A549 (cell line): ENCODE measurements at regions not wholly inside any gene's neighbourhood (a gene's known extent, or its start where the extent isn't known, plus 50 kb on each side); places are given as distances from the start of the nearest gene placed in this dataset.

Experiments used
- ATAC-seq, 2 experiments: fragments of 200-7000 bp in 1 of 2; fragments of >200 bp in 1 of 2; cut with Nextera tagmentation in 1 of 2; cut with Tn5 transposase in 1 of 2; 3 replicates each; pipeline versions ENCODE4 v1.8.0 to v1.9.1; 2018 to 2020; ENCODE audit warnings: mild to moderate bottlenecking in 1 of 2, moderate library complexity in 1 of 2
- CTCF ChIA-PET: fragments of 300-600 bp; sonication (Branson Sonifier 250); formaldehyde crosslinking; extraction: SDS; loops from one replicate; lab custom pipeline; 2021; ENCODE audit warnings: antibody characterized with exemption, inconsistent platforms; lab: Yijun Ruan, JAX
- POLR2A ChIA-PET: fragments of 350-600 bp; formaldehyde crosslinking; extraction: SDS; loops from one replicate; lab custom pipeline; 2021; ENCODE audit warnings: antibody characterized with exemption, inconsistent platforms; lab: Yijun Ruan, JAX
- DNase-seq, 2 experiments: peaks; one replicate each; pipeline versions ENCODE4 v3.0.0 to v3.0.0-alpha.2; 2011 to 2016; ENCODE audit warnings: low read depth in 1 of 2, low spot score in 1 of 2
- FAIRE-seq: peaks from 2 replicates; lab custom pipeline; 2011; peaks lifted over from hg19 to GRCh38; lab: Jason Lieb, UNC
- H3K27ac ChIP-seq, 2 experiments: fragments of >200 bp; sonication (Bioruptor Twin); formaldehyde crosslinking; 3 replicates each; pipeline ENCODE4 v1.5.1; 2016 to 2017
- H3K4me1 ChIP-seq: fragments of >200 bp; sonication (Bioruptor Twin); formaldehyde crosslinking; 3 replicates; pipeline ENCODE4 v1.6.1; 2016
- H3K4me2 ChIP-seq: fragments of >200 bp; sonication (Bioruptor Twin); formaldehyde crosslinking; 3 replicates; pipeline ENCODE4 v1.6.1; 2016
- H3K4me3 ChIP-seq: fragments of >200 bp; sonication (Bioruptor Twin); formaldehyde crosslinking; 3 replicates; pipeline ENCODE4 v1.5.1; 2016
- H3K9me3 ChIP-seq: fragments of >200 bp; sonication (Bioruptor Twin); formaldehyde crosslinking; 3 replicates; pipeline ENCODE4 v1.6.1; 2016
- BCL3 ChIP-seq: fragments of >200 bp; sonication (Bioruptor Twin); formaldehyde crosslinking; IDR thresholded peaks from 3 replicates; pipeline ENCODE4 v1.6.1; 2016
- CBX2 ChIP-seq: fragments of 200-600 bp; sonication (generic); IDR thresholded peaks from 2 replicates; pipeline ENCODE4 v1.6.1; 2016; ENCODE audit warnings: low read depth, mild to moderate bottlenecking, borderline replicate concordance
- CEBPB ChIP-seq, 2 experiments: fragments of >200 bp in 1 of 2; sonication (Bioruptor Twin) in 1 of 2; formaldehyde crosslinking in 1 of 2; IDR thresholded peaks; 2 replicates each; pipeline ENCODE4 v1.6.1; 2012 to 2016
- CHD2 ChIP-seq: fragments of 150-350 bp; IDR thresholded peaks from 2 replicates; pipeline ENCODE4 v1.6.1; 2014; ENCODE audit warnings: low read length; ENCODE audit not compliant: partially characterized antibody
- EHF ChIP-seq: fragments of 250-450 bp; sonication (Bioruptor Pico); IDR thresholded peaks from 2 replicates; pipeline ENCODE4 v1.5.0; 2020; ENCODE audit warnings: mild to moderate bottlenecking
- FOSB ChIP-seq: fragments of 250-450 bp; sonication (Bioruptor Pico); IDR thresholded peaks from 2 replicates; pipeline ENCODE4 v1.5.0; 2020; ENCODE audit warnings: mild to moderate bottlenecking, moderate library complexity
- FOXS1 ChIP-seq: fragments of 250-450 bp; sonication (Bioruptor Pico); IDR thresholded peaks from 2 replicates; pipeline ENCODE4 v1.5.0; 2020; ENCODE audit warnings: mild to moderate bottlenecking, moderate library complexity
- GATA3 ChIP-seq: IDR thresholded peaks from 2 replicates; pipeline ENCODE4 v1.6.1; 2012; ENCODE audit warnings: borderline replicate concordance
- HEYL ChIP-seq: fragments of 250-450 bp; sonication (Bioruptor Pico); IDR thresholded peaks from 2 replicates; pipeline ENCODE4 v1.8.0; 2021; ENCODE audit warnings: mild to moderate bottlenecking, moderate library complexity
- HOXA7 ChIP-seq: fragments of 250-450 bp; sonication (Bioruptor Pico); IDR thresholded peaks from 2 replicates; pipeline ENCODE4 v1.5.0; 2020; ENCODE audit warnings: mild to moderate bottlenecking, moderate library complexity
- JUNB ChIP-seq: fragments of >200 bp; sonication (Bioruptor Twin); formaldehyde crosslinking; IDR thresholded peaks from 2 replicates; pipeline ENCODE4 v1.6.1; 2016
- KDM1A ChIP-seq: fragments of 200-600 bp; sonication (generic); IDR thresholded peaks from 2 replicates; pipeline ENCODE4 v1.6.1; 2016; ENCODE audit warnings: low read depth, mild to moderate bottlenecking
- MAFK ChIP-seq: fragments of 450-650 bp; IDR thresholded peaks from 2 replicates; pipeline ENCODE4 v1.6.1; 2014; ENCODE audit not compliant: partially characterized antibody
- MAZ ChIP-seq: fragments of 150-350 bp; IDR thresholded peaks from 2 replicates; pipeline ENCODE4 v1.6.1; 2014; ENCODE audit warnings: antibody characterized with exemption, low read depth, low read length, borderline replicate concordance
- PHF8 ChIP-seq: fragments of 200-600 bp; sonication (generic); IDR thresholded peaks from 2 replicates; pipeline ENCODE4 v1.6.1; 2016; ENCODE audit warnings: low read depth, mild to moderate bottlenecking, antibody characterized with exemption, moderate library complexity, borderline replicate concordance
- POLR2A ChIP-seq: IDR thresholded peaks from 2 replicates; pipeline ENCODE4 v1.6.1; 2012; ENCODE audit warnings: mild to moderate bottlenecking, low read length
- RAD21 ChIP-seq, 2 experiments: fragments of >200 bp in 1 of 2; sonication (Bioruptor Twin) in 1 of 2; formaldehyde crosslinking in 1 of 2; IDR thresholded peaks in 1 of 2; conservative IDR thresholded peaks in 1 of 2; 2 replicates in 1 of 2; 3 replicates in 1 of 2; pipeline ENCODE4 v1.6.1; 2012 to 2018; ENCODE audit warnings: inconsistent platforms in 1 of 2
- RARB ChIP-seq: fragments of 250-450 bp; sonication (Bioruptor Pico); IDR thresholded peaks from 2 replicates; pipeline ENCODE4 v1.8.0; 2021; ENCODE audit warnings: mild to moderate bottlenecking, moderate library complexity
- RCOR1 ChIP-seq: fragments of 150-350 bp; IDR thresholded peaks from 2 replicates; pipeline ENCODE4 v1.6.1; 2014; ENCODE audit warnings: antibody characterized with exemption, low read length, low read depth
- RNF2 ChIP-seq: fragments of 200-600 bp; sonication (generic); IDR thresholded peaks from 2 replicates; pipeline ENCODE4 v1.6.1; 2016; ENCODE audit warnings: low read depth, mild to moderate bottlenecking, antibody characterized with exemption, moderate library complexity, borderline replicate concordance
- SREBF2 ChIP-seq: fragments of 450-650 bp; IDR thresholded peaks from 2 replicates; pipeline ENCODE4 v1.6.1; 2014; ENCODE audit warnings: mild to moderate bottlenecking, moderate library complexity
- TFCP2L1 ChIP-seq: fragments of 250-450 bp; sonication (Bioruptor Pico); IDR thresholded peaks from 2 replicates; pipeline ENCODE4 v1.5.0; 2021; ENCODE audit warnings: mild to moderate bottlenecking
- ZFP36 ChIP-seq: fragments of 450-650 bp; IDR thresholded peaks from 2 replicates; pipeline ENCODE4 v1.6.1; 2014; ENCODE audit warnings: borderline replicate concordance; ENCODE audit not compliant: partially characterized antibody
- ZSCAN20 ChIP-seq: fragments of 250-450 bp; sonication (Bioruptor Pico); IDR thresholded peaks from 2 replicates; pipeline ENCODE4 v1.8.0; 2022; ENCODE audit warnings: mild to moderate bottlenecking, moderate library complexity
- WGBS: methylation state at CpG from one replicate; pipeline ENCODE4 v1.1.6; 2017; ENCODE audit errors: missing lambda C conversion rate; 5-methylcytosine and 5-hydroxymethylcytosine counted together
- TF ChIP-seq, protein P1 (sequence below): fragments of 200-600 bp; sonication (generic); IDR thresholded peaks from 2 replicates; pipeline ENCODE4 v1.6.1; 2016; ENCODE audit warnings: antibody characterized with exemption, mild to moderate bottlenecking, moderate library complexity
- TF ChIP-seq, protein P2 (sequence below): fragments of 150-350 bp; IDR thresholded peaks from 2 replicates; pipeline ENCODE4 v1.6.1; 2014; ENCODE audit warnings: low read depth, mild to moderate bottlenecking, low read length

DNA sequence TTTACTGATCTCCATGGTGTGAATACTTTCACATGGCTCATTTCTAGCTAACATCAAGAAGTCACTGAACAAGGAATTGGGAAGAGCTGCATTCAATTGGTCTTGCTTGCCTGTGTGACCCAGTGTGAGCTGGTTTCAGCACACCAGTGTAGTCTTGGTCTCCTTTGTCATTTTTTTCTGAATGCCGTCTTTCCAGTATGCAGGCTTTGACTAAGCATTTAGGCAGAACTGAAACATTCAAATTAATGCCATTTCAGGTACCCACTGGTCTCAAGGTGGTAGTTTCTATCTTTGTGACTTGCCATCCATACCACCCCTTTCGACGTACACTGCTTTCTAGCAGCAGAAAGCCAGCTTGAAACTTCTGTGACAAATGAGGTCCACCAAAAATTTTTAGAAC is 550.5 kb upstream of the BOD1L1 start:
- Histone ChIP-seq H3K9me3 (no peaks in the 10 kb centered on the region), H3K4me2 (no peak overlapping the region), H3K27ac (peak overlapping the region in 1 of 2 experiments; percentile 57; a peak in 5 of 6 replicates), H3K4me3 (no peak overlapping the region), H3K4me1 (peaks cover 41% of the 10 kb centered on the region)
- no peak for FAIRE-seq
- POLR2A ChIA-PET, result no interaction called here
- ATAC-seq, result no peak
- no peak for DNase-seq
- CTCF ChIA-PET, result no interaction called here
- TF ChIP-seq RARB (CRISPR knock-in tag), result no peak
- TF ChIP-seq, protein P1, sequence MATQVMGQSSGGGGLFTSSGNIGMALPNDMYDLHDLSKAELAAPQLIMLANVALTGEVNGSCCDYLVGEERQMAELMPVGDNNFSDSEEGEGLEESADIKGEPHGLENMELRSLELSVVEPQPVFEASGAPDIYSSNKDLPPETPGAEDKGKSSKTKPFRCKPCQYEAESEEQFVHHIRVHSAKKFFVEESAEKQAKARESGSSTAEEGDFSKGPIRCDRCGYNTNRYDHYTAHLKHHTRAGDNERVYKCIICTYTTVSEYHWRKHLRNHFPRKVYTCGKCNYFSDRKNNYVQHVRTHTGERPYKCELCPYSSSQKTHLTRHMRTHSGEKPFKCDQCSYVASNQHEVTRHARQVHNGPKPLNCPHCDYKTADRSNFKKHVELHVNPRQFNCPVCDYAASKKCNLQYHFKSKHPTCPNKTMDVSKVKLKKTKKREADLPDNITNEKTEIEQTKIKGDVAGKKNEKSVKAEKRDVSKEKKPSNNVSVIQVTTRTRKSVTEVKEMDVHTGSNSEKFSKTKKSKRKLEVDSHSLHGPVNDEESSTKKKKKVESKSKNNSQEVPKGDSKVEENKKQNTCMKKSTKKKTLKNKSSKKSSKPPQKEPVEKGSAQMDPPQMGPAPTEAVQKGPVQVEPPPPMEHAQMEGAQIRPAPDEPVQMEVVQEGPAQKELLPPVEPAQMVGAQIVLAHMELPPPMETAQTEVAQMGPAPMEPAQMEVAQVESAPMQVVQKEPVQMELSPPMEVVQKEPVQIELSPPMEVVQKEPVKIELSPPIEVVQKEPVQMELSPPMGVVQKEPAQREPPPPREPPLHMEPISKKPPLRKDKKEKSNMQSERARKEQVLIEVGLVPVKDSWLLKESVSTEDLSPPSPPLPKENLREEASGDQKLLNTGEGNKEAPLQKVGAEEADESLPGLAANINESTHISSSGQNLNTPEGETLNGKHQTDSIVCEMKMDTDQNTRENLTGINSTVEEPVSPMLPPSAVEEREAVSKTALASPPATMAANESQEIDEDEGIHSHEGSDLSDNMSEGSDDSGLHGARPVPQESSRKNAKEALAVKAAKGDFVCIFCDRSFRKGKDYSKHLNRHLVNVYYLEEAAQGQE, result no peak
- no peak for TF ChIP-seq ZFP36
- TF ChIP-seq HOXA7 (CRISPR knock-in tag), result no peak
- TF ChIP-seq CEBPB (IDR thresholded peaks at IDR 0.05), result no peak
- no peak for TF ChIP-seq HEYL (CRISPR knock-in tag)
- TF ChIP-seq CBX2, result no peak
- no peak for TF ChIP-seq CHD2
- no peak for TF ChIP-seq PHF8
- TF ChIP-seq JUNB, result no peak
- TF ChIP-seq, protein P2, sequence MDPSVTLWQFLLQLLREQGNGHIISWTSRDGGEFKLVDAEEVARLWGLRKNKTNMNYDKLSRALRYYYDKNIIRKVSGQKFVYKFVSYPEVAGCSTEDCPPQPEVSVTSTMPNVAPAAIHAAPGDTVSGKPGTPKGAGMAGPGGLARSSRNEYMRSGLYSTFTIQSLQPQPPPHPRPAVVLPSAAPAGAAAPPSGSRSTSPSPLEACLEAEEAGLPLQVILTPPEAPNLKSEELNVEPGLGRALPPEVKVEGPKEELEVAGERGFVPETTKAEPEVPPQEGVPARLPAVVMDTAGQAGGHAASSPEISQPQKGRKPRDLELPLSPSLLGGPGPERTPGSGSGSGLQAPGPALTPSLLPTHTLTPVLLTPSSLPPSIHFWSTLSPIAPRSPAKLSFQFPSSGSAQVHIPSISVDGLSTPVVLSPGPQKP, result no peak
- TF ChIP-seq RCOR1, result no peak
- no peak for TF ChIP-seq GATA3
- TF ChIP-seq FOXS1, result no peak
- TF ChIP-seq FOSB (CRISPR knock-in tag), result no peak
- TF ChIP-seq KDM1A, result no peak
- no peak for TF ChIP-seq ZSCAN20 (CRISPR knock-in tag)
- WGBS, result 93% methylated on average over 3 of the region's 3 CpGs

GRCh38 chr4:14178421-14178820 is 550.9 kb upstream of the BOD1L1 start:
- ATAC-seq, result no peak
- Histone ChIP-seq H3K4me2 (0 out of 3 replicates have a peak overlapping the region, but pooled peaks have one; percentile 11), H3K27ac (peak overlapping the region; percentile 31 to 57; a peak in 5 of 6 replicates), H3K4me1 (peaks cover 41% of the 10 kb centered on the region), H3K9me3 (no peaks in the 10 kb centered on the region)
- WGBS, result 5% methylated on average over 1 of the region's 1 CpG
- peak in 1 of 2 experiments; percentile 17 for DNase-seq
- ChIA-PET CTCF (no interaction called here), POLR2A (no interaction called here)
- FAIRE-seq, result no peak
- no peak for TF ChIP-seq POLR2A
- no peak for TF ChIP-seq RNF2
- TF ChIP-seq, all 56 proteins: peak for 0
- no peak overlapping the region for H3K4me3 ChIP-seq

- CTCF ChIA-PET, result interaction anchor here (1.4 kb wide), 2 partner anchors 273 to 526 kb away, joined by 3 to 4 read pairs; no protein-coding TSS in a partner anchor
- H3K9me3 ChIP-seq, result no peaks in the 10 kb centered on the region
- H3K4me1 ChIP-seq, result peaks cover 41% of the 10 kb centered on the region
- POLR2A ChIA-PET, result interaction anchor here (1.1 kb wide), 1 partner anchor 189 kb away, joined by 4 read pairs; no protein-coding TSS in a partner anchor
- peak overlapping the region; percentile 76 to 85 for H3K27ac ChIP-seq
- whole genome bisulfite sequencing, result 76% methylated on average over 2 of the region's 2 CpGs
- DNase-seq, result no peak
- FAIRE-seq, result no peak
- H3K4me3 ChIP-seq, result no peak overlapping the region
- ATAC-seq, result no peak
- TF ChIP-seq EHF (CRISPR knock-in tag) (no peak), MAZ (no peak), MAFK (no peak), RARB (CRISPR knock-in tag) (no peak), JUNB (no peak), TFCP2L1 (CRISPR knock-in tag) (no peak), SREBF2 (no peak), HEYL (CRISPR knock-in tag) (no peak), BCL3 (no peak), RAD21 (conservative IDR thresholded peaks at IDR 0.05 in 1 of 2, IDR thresholded peaks at IDR 0.05 in 1 of 2) (no peak)
- TF ChIP-seq, all 56 proteins: peak for 0
- H3K4me2 ChIP-seq, result peak overlapping the region; percentile 66; the same call in 2 of the 3 replicates
Measured at GRCh38 chr4:14180166-14180565, 552.6 kb upstream of the BOD1L1 start.
